Gastrocnemius medialis (tissue), 4 donors: ENCODE measurements at regions not wholly inside any gene's neighbourhood (a gene's known extent, or its start where the extent isn't known, plus 50 kb on each side); places are given as distances from the start of the nearest gene placed in this dataset.

Source experiments
- ATAC-seq, 2 donors: fragments of 150-250 bp; one replicate each; pipeline ENCODE4 v1.9.1; 2016
- DNase-seq, 2 donors: peaks; one replicate each; pipeline ENCODE4 v3.0.0-alpha.2; 2019
- H3K27ac ChIP-seq, 4 donors: fragments of 200-600 bp; sonication (generic); 1 replicate in 1 of 4; 2 replicates in 3 of 4; pipeline ENCODE4 v1.5.1; 2016 to 2018; ENCODE audit warnings: mild to moderate bottlenecking in 2 of 4, moderate library complexity in 1 of 4
- H3K27me3 ChIP-seq, 3 donors: fragments of 200-600 bp; sonication (generic) in 2 of 3; 1 replicate in 1 of 3; 2 replicates in 2 of 3; pipeline versions ENCODE4 v1.5.1 to v1.6.0; 2016 to 2019; ENCODE audit warnings: mild to moderate bottlenecking in 1 of 3, moderate library complexity in 1 of 3
- H3K36me3 ChIP-seq, 2 donors: fragments of 200-600 bp; sonication (generic) in 1 of 2; one replicate each; pipeline ENCODE4 v1.5.1; 2017 to 2018
- H3K4me1 ChIP-seq, 2 donors: fragments of 200-600 bp; sonication (generic) in 1 of 2; one replicate each; pipeline ENCODE4 v1.5.1; 2016 to 2017; ENCODE audit warnings: mild to moderate bottlenecking in 2 of 2
- H3K4me3 ChIP-seq, 4 donors: fragments of 200-600 bp; sonication (generic) in 3 of 4; 1 replicate in 1 of 4; 2 replicates in 3 of 4; pipeline ENCODE4 v1.5.1; 2016 to 2019; ENCODE audit warnings: mild to moderate bottlenecking in 2 of 4
- H3K9me3 ChIP-seq, 3 donors: fragments of 200-600 bp; sonication (generic) in 2 of 3; 1 replicate in 1 of 3; 2 replicates in 2 of 3; pipeline ENCODE4 v1.5.1; 2016 to 2019
- POLR2A ChIP-seq, 2 donors: fragments of 450-650 bp; IDR thresholded peaks; one replicate each; pipeline ENCODE4 v1.6.1; 2017; ENCODE audit warnings: antibody characterized with exemption in 2 of 2, mild to moderate bottlenecking in 2 of 2, moderate library complexity in 2 of 2
- in situ Hi-C, 4 donors: fragments of 200-750 bp; cut with MboI; loops; one replicate each; pipeline versions ENCODE4 v1.15.0 to v1.8.0; 2017; ENCODE audit warnings: low sequenced_read_pairs in 4 of 4
- intact Hi-C: fragments of 100-400 bp; cut with DNase I; formaldehyde crosslinking; loops from one replicate; pipeline ENCODE4 v1.15.1; 2023; ENCODE audit warnings: low total_unique reads
- TF ChIP-seq, protein P1 (sequence below), 5 experiments: fragments of 450-650 bp in 3 of 5; fragments of 200-600 bp in 2 of 5; sonication (generic) in 2 of 5; IDR thresholded peaks in 4 of 5; conservative IDR thresholded peaks in 1 of 5; 1 replicate in 4 of 5; 2 replicates in 1 of 5; pipeline ENCODE4 v1.5.1; 2016 to 2019; ENCODE audit warnings: antibody characterized with exemption in 5 of 5, mild to moderate bottlenecking in 3 of 5, moderate library complexity in 3 of 5

DNA sequence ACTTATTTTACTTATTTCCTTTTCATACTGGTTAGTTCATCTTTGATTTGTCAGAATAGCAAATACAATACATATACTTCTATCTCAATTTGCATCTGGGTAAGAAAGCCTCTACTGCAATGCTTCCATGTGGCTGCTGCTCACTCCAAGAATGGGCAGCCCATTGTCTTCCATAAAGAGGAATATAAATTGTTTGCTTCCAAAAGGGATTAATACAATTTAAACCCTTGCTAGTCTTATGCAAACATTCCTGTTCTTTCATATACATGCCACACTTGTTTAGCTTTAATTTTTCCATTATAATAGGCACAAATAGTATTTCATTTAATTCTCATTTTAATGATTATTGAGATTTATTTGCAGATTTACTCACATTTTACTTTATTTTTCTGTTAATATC, 555.4 kb upstream of the POM121L12 start:
- H3K36me3 ChIP-seq = no peaks in the 10 kb centered on the region
- no peak overlapping the region for H3K4me3 ChIP-seq
- no peak overlapping the region for H3K27ac ChIP-seq
- no peaks in the 10 kb centered on the region for H3K9me3 ChIP-seq
- no peaks in the 10 kb centered on the region for H3K27me3 ChIP-seq
- ATAC-seq (no peak), DNase-seq (no peak)
- no peak for TF ChIP-seq POLR2A (IDR thresholded peaks at IDR 0.05)
- TF ChIP-seq, protein P1, sequence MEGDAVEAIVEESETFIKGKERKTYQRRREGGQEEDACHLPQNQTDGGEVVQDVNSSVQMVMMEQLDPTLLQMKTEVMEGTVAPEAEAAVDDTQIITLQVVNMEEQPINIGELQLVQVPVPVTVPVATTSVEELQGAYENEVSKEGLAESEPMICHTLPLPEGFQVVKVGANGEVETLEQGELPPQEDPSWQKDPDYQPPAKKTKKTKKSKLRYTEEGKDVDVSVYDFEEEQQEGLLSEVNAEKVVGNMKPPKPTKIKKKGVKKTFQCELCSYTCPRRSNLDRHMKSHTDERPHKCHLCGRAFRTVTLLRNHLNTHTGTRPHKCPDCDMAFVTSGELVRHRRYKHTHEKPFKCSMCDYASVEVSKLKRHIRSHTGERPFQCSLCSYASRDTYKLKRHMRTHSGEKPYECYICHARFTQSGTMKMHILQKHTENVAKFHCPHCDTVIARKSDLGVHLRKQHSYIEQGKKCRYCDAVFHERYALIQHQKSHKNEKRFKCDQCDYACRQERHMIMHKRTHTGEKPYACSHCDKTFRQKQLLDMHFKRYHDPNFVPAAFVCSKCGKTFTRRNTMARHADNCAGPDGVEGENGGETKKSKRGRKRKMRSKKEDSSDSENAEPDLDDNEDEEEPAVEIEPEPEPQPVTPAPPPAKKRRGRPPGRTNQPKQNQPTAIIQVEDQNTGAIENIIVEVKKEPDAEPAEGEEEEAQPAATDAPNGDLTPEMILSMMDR (IDR thresholded peaks at IDR 0.05 in 4 of 5, conservative IDR thresholded peaks at IDR 0.05 in 1 of 5) = no peak
- intact Hi-C loops (no loop called here), in situ Hi-C loops (no loop called here)
- H3K4me1 ChIP-seq = no peaks in the 10 kb centered on the region

DNA sequence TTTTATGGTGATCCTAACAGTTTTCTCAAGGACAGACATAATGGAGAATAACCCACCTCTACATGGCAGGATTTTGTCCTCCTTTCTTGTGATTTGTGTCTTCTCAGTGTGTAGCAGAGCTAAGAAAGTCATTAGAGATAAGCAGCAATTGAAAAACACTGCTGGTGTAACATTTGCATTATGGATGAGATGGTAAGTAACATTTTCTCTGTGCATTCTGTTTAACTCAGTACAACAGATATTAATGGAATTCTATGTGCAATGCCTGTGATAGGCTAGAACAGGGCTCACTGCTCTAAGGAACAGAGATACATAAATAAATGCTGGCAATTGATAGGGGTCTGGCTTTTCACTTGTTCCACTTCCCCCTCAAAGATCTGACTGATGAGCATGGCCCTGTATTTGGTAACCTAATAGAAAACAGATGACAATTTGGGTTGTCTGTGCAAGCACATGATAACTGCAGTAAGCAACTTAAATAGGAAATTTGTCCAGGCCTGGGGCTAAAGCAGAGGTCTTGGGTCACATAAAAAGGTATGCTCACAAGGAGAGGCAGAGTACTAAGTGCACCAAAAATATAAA, 560.3 kb upstream of the POM121L12 start:
- no peak for DNase-seq
- no peaks in the 10 kb centered on the region for H3K36me3 ChIP-seq
- H3K4me3 ChIP-seq = no peak overlapping the region
- in situ Hi-C loops = no loop called here
- no peaks in the 10 kb centered on the region for H3K4me1 ChIP-seq
- no peak for ATAC-seq
- H3K27ac ChIP-seq = no peak overlapping the region
- TF ChIP-seq, protein P1 (IDR thresholded peaks at IDR 0.05 in 4 of 5, conservative IDR thresholded peaks at IDR 0.05 in 1 of 5) = no peak
- no peak for TF ChIP-seq POLR2A (IDR thresholded peaks at IDR 0.05)
- intact Hi-C loops = no loop called here
- H3K9me3 ChIP-seq = no peaks in the 10 kb centered on the region
- H3K27me3 ChIP-seq = no peaks in the 10 kb centered on the region

DNA sequence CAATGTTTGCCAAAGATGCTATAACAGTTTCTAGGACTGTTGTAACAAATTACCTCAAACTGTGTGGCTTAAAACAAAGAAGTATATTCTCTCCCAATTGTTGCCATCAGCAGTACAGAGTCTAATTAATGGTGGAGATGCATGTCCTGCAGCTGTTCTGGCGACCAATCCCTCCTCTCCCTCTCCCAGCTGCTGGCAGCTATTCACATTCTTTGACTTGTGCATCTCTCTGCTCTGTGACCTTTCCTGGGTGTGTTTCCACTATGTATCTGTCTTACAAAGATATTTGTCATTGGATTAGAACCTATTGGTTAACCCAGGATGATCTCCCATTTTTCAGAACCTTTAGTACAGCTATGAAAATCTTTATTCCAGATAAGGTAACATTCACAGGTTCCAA, 561.7 kb upstream of the POM121L12 start:
- Histone ChIP-seq H3K36me3 (no peaks in the 10 kb centered on the region), H3K27me3 (no peaks in the 10 kb centered on the region), H3K4me3 (no peak overlapping the region), H3K27ac (no peak overlapping the region), H3K9me3 (no peaks in the 10 kb centered on the region), H3K4me1 (no peaks in the 10 kb centered on the region)
- DNase-seq (no peak), ATAC-seq (no peak)
- intact Hi-C loops = no loop called here
- TF ChIP-seq, protein P1 (IDR thresholded peaks at IDR 0.05 in 4 of 5, conservative IDR thresholded peaks at IDR 0.05 in 1 of 5) = no peak
- no peak for TF ChIP-seq POLR2A (IDR thresholded peaks at IDR 0.05)
- in situ Hi-C loops = no loop called here

DNA sequence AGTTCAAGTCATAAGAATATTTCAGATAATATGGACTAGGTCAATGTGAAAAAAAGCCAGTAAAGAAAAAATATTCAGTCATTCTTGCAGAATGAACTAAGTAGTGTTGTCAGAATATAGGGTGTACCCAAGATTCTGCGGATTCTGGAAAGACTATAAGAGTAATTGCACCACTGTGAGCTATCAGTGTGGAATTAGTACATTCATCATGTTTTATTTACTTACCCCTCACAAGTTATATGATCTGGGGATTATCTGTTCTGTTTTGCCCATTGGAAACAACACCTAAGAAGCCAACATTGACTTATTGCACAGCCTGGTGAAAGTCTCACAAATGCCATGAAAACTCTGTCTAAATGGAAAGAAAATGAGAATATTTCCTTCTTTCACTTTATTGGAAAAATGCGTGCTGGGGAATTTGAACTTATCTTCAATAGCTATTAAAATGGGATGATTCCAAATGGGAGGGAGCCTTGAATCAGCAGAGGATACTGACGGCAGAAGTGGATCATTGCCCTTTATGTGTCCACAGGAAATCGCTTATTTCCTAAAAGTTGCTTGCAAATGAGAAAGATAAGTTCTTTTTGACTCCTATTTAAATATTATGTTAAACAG, 563.3 kb upstream of the POM121L12 start:
- Histone ChIP-seq H3K4me1 (no peaks in the 10 kb centered on the region), H3K9me3 (no peaks in the 10 kb centered on the region), H3K27me3 (no peaks in the 10 kb centered on the region), H3K36me3 (no peaks in the 10 kb centered on the region), H3K27ac (no peak overlapping the region), H3K4me3 (no peak overlapping the region)
- DNase-seq = no peak
- no peak for ATAC-seq
- intact Hi-C loops = no loop called here
- no peak for TF ChIP-seq POLR2A (IDR thresholded peaks at IDR 0.05)
- TF ChIP-seq, protein P1 (IDR thresholded peaks at IDR 0.05 in 4 of 5, conservative IDR thresholded peaks at IDR 0.05 in 1 of 5) = no peak
- in situ Hi-C loops = no loop called here

DNA sequence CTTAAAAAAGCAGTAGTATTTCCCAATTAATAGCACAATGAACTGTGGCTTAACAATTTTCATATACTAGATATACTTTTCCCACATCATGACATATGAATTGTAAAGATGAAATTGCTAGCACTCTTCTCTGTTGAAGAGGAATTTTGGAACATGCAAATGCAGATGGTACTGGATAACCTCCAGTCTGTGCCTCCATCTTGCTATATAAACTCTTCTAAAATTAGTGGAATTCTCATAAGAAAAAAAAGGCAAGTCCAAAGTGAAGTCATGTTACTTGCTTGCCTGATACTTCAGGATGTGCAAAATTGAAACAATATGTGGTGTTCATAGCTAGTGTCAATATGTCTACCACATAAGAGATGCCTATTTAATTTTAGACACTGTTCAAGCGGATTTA, 570.2 kb upstream of the POM121L12 start:
- Histone ChIP-seq H3K27me3 (no peaks in the 10 kb centered on the region), H3K27ac (no peak overlapping the region), H3K36me3 (no peaks in the 10 kb centered on the region), H3K9me3 (no peaks in the 10 kb centered on the region), H3K4me1 (no peaks in the 10 kb centered on the region), H3K4me3 (no peak overlapping the region)
- DNase-seq (no peak), ATAC-seq (no peak)
- intact Hi-C loops = no loop called here
- TF ChIP-seq, protein P1 (IDR thresholded peaks at IDR 0.05 in 4 of 5, conservative IDR thresholded peaks at IDR 0.05 in 1 of 5) = no peak
- no peak for TF ChIP-seq POLR2A (IDR thresholded peaks at IDR 0.05)
- in situ Hi-C loops = no loop called here
